NCI-H1105 (cell line): ENCODE measurements at regions not wholly inside any gene's neighbourhood (a gene's known extent, or its start where the extent isn't known, plus 50 kb on each side); places are given as distances from the start of the nearest gene placed in this dataset.
A peak's percentile ranks its signal among the peaks of the same experiment; 100 is the strongest.
"Not testable (repeated sequence)": the region's sequence is repeated elsewhere in the genome, so short reads cannot be mapped to it uniquely, and the experiment has no call there.

Source experiments
- DNase-seq: peaks from one replicate; lab custom pipeline; 2025; lab: John Stamatoyannopoulos, UW

GRCh38 chr1:72412286-72412685, 129.9 kb upstream of the NEGR1 start:
- no peak for DNase-seq

GRCh38 chr1:72399807-72400206, 117.5 kb upstream of the NEGR1 start:
- DNase-seq, result no peak

DNA sequence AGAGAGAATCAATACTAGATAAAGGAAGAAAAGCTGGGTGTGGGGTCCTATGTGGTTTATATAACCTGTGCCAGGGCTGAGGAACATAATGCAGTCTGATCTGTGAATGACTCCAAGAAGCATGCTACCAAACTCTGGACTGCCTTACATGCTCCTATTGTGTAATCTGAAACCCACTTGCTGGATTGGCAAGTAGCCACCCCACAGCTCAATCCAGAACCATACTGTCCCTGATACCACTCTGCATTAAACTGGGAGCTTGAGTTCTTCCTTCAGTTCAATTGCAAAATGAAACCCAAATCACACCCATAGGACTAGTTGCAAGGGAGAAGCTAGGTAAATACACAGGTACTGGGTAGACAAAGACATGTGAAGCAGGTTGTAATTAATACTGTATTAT, 115.4 kb upstream of the NEGR1 start:
- peak; percentile 38 for DNase-seq

DNA sequence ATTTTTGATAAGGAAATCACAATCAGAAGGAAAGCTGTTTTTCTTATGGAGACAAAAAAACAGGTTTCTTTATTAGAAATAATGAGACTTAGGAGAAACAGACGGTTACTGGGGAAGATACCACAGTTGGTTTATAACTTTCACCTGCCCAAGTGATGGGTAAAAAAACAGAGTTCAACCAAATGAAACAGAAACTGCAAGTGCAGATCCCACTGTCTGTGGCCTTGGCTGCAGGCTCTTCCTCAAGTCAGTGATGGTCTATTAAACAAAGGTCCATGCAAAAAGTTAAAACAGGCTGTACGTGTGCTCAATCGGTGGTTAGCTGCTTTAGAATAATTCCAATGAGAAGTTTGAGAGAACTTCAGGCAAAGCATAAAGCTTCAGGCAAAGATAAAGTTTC, 112.1 kb upstream of the NEGR1 start:
- no peak for DNase-seq

GRCh38 chr1:72379072-72379471, 96.7 kb upstream of the NEGR1 start:
- no peak for DNase-seq

DNA sequence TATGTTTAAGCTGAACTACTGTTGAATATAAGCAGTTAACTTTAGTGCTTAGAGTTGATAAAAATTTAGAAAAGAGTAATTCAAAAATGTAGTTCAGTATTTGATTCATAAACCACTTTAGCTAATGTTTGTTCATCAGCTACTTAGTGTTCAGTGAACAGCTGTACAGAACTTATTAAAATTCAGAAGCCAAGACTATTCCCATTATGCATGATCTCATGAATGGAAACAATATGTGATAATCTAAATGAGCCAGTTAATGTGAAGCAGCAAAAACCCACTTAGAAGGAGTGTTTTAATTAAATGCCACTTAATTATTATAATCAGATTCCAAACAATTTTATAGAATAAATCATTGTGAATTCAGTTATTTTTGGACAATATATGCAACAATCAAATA, 92.9 kb upstream of the NEGR1 start:
- DNase-seq, result no peak

GRCh38 chr1:72371259-72372035, 89.1 kb upstream of the NEGR1 start:
- DNase-seq, result no peak

- DNase-seq, result not testable (repeated sequence)
These were observed 88.5 kb upstream of the NEGR1 start for GRCh38 chr1:72370836-72371235.

- no peak for DNase-seq
These were observed 86.9 kb upstream of the NEGR1 start for GRCh38 chr1:72369069-72369757.

DNA sequence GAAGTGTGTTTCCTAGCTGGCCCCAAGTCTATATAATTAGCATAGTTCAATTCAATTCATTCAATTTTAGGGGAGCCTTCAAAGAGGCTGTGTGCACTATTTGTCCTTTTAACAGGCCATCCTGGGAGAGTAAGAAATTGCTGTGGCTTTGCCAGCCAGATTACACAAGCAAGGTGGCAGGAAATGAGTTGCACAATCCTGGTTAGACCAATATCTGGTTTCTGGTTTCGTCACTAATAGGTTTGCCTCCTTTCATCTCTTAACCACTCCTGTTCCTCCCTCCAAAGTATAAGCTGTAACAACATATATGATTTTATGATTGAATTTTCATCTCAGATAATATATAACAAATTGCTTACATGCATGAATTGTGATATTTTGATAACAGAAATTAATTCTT, 84.1 kb upstream of the NEGR1 start:
- no peak for DNase-seq

DNA sequence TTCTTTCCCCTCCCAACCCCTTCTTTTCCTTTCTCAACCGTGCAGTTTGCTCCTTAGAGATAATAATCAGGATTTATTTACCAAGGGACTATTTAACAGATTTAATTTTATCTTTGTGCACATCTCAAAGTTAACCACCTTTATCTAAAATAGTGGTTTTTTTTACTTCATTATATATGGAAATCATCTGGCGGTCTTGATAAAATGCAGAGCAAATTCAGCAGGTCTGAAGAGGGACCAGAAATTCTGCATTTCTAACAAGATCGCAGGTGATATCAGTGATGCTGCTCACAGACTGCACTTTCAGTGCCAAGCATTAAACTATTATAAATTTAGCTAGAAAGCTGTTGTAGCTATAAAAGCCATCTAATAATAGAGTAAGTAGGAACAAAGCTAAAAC, 83.4 kb upstream of the NEGR1 start:
- no peak for DNase-seq

DNA sequence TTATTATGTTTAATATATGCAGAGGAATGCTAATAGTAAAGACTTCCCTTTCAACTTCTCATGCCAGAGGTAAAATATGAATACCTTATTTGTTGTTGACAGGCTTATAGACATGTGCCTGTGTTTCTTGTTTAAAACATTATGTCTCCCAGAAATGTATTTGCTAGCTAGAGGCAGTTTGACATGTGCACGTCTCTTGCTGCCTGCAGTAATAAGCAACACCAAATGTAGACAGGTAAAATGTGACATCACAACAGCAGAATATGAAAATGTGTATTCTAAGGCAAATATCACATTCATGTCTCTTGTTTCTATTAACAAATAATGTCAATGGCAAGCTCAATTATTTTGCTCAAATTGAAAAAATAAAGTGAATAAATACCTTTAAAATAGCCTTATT, 80.2 kb upstream of the NEGR1 start:
- no peak for DNase-seq

- no peak for DNase-seq
These were observed 75.1 kb upstream of the NEGR1 start for GRCh38 chr1:72357411-72357810.

- DNase-seq, result no peak
These were observed 73.6 kb upstream of the NEGR1 start for GRCh38 chr1:72355899-72356298.

DNA sequence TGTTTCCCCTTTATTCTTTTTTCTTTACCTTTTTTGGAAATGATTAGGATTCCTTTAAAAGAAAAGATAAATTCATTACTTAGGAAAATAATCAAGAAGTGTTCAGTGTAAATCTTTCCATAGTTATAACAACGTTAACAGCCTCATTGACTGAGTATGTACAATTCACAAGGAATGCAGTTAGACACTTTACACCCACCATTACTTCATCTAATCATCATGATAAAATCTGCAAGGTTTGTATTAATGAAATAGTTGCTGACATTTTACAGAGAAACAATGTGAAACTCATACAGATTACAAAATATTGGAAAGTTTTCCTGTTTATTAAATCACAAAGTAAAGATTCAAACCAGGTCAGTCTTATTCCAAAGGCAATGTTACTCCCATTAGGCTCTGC, 59.3 kb upstream of the NEGR1 start:
- DNase-seq, result no peak

DNA sequence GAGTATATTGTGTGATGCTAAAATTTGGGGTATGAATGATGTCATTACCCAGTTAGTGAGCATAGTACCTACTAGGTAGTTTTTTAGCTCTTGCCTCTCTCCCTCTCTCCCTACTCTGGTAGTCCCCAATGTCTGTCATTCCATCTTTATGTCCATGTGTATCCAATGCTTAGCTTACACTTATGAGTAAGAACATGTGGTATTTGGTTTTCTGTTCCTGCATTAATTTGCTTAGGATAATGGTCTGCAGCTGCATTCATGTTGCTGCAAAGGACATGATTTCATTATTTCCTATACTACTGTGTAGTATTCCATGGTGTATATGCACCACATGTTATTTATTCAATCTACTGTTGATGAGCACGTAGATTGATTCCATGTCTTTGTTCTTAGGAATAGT, 54.4 kb upstream of the NEGR1 start:
- DNase-seq, result no peak
